ENCODE measurements at regions not wholly inside any gene's neighbourhood (a gene's known extent, or its start where the extent isn't known, plus 50 kb on each side); places are given as distances from the start of the nearest gene placed in this dataset.

DNA sequence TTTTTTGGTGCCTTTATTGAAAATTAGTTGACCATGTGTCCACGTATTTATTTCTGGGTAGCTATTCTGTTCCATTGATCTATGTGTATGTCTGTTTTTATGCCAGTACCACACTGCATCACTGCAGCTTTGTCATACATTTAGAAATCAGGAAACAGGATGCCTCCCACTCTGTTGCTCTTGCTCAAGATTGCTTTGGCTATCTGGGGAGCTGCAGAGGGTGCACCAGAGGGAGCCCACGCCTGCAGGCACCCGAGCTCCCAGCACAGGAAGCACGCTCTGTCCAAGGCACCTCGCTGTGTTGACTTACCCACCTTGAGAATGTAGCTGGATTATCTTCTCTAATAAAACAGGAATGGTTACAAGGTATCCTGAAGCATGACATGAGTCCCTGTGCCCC, 301.7 kb downstream of the TCERG1L start:
- Mint-ChIP-seq H3K4me1 (ENCODE audit: insufficient read depth, unreplicated experiment) (no peaks in the 10 kb centered on the region), H3K27ac (ENCODE audit: low read depth, unreplicated experiment) (no peak overlapping the region), H3K9me3 (ENCODE audit: unreplicated experiment) (peaks cover 16% of the 10 kb centered on the region), H3K4me3 (ENCODE audit: unreplicated experiment) (no peak overlapping the region), H3K27me3 (ENCODE audit: insufficient read depth, unreplicated experiment) (no peaks in the 10 kb centered on the region), H3K36me3 (ENCODE audit: insufficient read depth, unreplicated experiment) (no peaks in the 10 kb centered on the region)
- BruUV-seq (replicated peaks) = no TSS peak
- intact Hi-C loops (cut with micrococcal nuclease) = no loop called here
- ChIA-PET CTCF (interaction anchor here (0.5 kb wide), 1 partner anchor 124 kb away, joined by 3 read pairs; no protein-coding TSS in a partner anchor), POLR2A (no interaction called here)
- TF ChIP-seq, protein P1, sequence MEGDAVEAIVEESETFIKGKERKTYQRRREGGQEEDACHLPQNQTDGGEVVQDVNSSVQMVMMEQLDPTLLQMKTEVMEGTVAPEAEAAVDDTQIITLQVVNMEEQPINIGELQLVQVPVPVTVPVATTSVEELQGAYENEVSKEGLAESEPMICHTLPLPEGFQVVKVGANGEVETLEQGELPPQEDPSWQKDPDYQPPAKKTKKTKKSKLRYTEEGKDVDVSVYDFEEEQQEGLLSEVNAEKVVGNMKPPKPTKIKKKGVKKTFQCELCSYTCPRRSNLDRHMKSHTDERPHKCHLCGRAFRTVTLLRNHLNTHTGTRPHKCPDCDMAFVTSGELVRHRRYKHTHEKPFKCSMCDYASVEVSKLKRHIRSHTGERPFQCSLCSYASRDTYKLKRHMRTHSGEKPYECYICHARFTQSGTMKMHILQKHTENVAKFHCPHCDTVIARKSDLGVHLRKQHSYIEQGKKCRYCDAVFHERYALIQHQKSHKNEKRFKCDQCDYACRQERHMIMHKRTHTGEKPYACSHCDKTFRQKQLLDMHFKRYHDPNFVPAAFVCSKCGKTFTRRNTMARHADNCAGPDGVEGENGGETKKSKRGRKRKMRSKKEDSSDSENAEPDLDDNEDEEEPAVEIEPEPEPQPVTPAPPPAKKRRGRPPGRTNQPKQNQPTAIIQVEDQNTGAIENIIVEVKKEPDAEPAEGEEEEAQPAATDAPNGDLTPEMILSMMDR (IDR thresholded peaks at IDR 0.05; ENCODE audit: unreplicated experiment) = no peak
- no peak for DNase-seq (ENCODE audit: unreplicated experiment)

DNA sequence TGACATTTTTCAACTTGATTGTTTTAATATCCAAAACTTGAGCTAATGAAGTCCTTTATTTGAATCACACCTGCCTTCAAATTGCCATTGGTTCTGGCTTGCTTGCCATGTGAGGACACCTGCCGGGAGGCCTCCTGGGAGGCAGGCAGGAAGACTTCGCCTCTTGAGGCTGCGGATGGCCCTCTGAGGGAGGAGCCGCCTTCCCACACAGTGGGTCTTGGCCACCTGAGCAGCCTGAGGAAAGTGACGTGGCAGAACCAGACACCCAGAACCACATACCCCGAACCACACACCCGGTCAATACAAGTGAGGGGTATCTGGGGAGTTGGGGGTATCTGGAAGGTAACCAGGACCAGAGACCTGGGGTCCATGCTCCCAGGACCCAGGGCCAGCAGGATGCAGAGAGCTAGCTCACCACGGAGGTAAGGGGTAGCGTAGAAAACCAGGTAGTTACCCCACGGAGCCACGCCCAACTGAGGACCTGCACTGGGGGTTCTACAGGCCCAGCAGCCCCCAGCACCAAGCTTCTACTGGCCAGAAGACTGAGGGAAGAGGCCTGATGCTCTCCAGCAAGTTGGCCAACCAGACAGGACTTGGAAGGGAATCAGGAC, 300.5 kb downstream of the TCERG1L start:
- BruUV-seq (replicated peaks) = no TSS peak
- intact Hi-C loops (cut with micrococcal nuclease) = no loop called here
- no peaks in the 10 kb centered on the region for H3K36me3 Mint-ChIP-seq (ENCODE audit: insufficient read depth, unreplicated experiment)
- no peak overlapping the region for H3K27ac Mint-ChIP-seq (ENCODE audit: low read depth, unreplicated experiment)
- no peak for DNase-seq (ENCODE audit: unreplicated experiment)
- ChIA-PET POLR2A (no interaction called here), CTCF (no interaction called here)
- no peaks in the 10 kb centered on the region for H3K4me1 Mint-ChIP-seq (ENCODE audit: insufficient read depth, unreplicated experiment)
- no peak overlapping the region for H3K4me3 Mint-ChIP-seq (ENCODE audit: unreplicated experiment)
- TF ChIP-seq, protein P1 (IDR thresholded peaks at IDR 0.05; ENCODE audit: unreplicated experiment) = no peak
- H3K27me3 Mint-ChIP-seq (ENCODE audit: insufficient read depth, unreplicated experiment) = no peaks in the 10 kb centered on the region
- peaks cover 23% of the 10 kb centered on the region for H3K9me3 Mint-ChIP-seq (ENCODE audit: unreplicated experiment)

DNA sequence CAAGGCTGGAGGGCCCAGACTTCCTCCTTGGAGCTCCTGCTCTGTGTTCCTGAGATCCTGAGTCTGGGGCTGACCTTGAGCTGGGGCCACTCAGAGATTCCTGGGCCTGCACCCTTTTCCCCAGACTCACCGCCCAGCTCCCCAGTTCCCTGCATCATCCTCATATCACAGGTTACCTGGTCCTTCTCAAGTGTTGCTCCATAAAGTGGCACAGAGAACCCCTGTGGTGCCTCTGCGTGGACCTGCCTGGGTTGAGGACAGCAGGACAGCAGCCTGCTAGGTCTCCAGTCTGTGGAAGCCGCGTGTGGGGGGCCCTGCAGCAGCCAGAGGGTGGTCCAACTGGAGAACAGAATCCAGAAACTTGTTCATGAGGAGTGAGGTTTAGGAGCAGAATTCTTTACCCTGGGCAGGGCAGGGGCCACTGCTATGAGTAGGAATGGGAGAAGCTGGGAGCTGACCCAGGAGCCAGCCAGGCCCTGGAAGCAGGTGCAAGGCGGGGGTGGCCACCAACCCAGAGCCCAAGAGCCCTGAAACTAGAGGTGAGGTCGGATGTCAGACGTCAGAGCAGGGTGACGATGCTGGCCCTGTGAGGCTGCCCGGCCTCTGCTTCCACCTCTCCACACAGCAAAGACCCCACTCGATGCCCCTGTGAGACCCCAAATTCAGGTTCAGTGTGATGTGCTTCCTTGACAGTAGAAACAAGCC, 299.4 kb downstream of the TCERG1L start:
- ChIA-PET CTCF (no interaction called here), POLR2A (no interaction called here)
- H3K9me3 Mint-ChIP-seq (ENCODE audit: unreplicated experiment) = peaks cover 23% of the 10 kb centered on the region
- BruUV-seq (replicated peaks) = no TSS peak
- no peak for DNase-seq (ENCODE audit: unreplicated experiment)
- intact Hi-C loops (cut with micrococcal nuclease) = no loop called here
- H3K36me3 Mint-ChIP-seq (ENCODE audit: insufficient read depth, unreplicated experiment) = no peaks in the 10 kb centered on the region
- H3K4me3 Mint-ChIP-seq (ENCODE audit: unreplicated experiment) = no peak overlapping the region
- TF ChIP-seq, protein P1 (IDR thresholded peaks at IDR 0.05; ENCODE audit: unreplicated experiment) = no peak
- no peaks in the 10 kb centered on the region for H3K4me1 Mint-ChIP-seq (ENCODE audit: insufficient read depth, unreplicated experiment)
- H3K27me3 Mint-ChIP-seq (ENCODE audit: insufficient read depth, unreplicated experiment) = no peaks in the 10 kb centered on the region
- H3K27ac Mint-ChIP-seq (ENCODE audit: low read depth, unreplicated experiment) = no peak overlapping the region

DNA sequence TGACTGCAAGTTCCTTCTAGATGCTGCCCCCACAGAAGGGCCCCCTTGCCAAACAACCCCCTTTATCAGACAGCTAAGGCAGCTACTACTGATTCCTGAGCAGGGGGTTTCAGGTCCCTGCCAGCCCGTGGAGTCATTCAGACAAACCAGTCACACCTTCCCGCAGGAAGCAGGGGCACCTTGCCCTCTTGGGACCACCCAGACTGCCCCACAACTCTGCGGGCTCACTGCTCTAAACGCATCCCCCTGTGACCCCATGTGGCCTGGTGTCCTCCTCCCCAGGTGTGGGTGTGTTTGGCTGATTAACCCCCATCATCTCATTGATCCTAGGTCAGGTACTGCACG, 298.9 kb downstream of the TCERG1L start:
- ChIA-PET CTCF (interaction anchor here (0.7 kb wide), 1 partner anchor 136 kb away, joined by 3 read pairs; no protein-coding TSS in a partner anchor), POLR2A (no interaction called here)
- no peaks in the 10 kb centered on the region for H3K36me3 Mint-ChIP-seq (ENCODE audit: insufficient read depth, unreplicated experiment)
- no peak for DNase-seq (ENCODE audit: unreplicated experiment)
- no peaks in the 10 kb centered on the region for H3K4me1 Mint-ChIP-seq (ENCODE audit: insufficient read depth, unreplicated experiment)
- no peak overlapping the region for H3K27ac Mint-ChIP-seq (ENCODE audit: low read depth, unreplicated experiment)
- peaks cover 18% of the 10 kb centered on the region for H3K9me3 Mint-ChIP-seq (ENCODE audit: unreplicated experiment)
- no peaks in the 10 kb centered on the region for H3K27me3 Mint-ChIP-seq (ENCODE audit: insufficient read depth, unreplicated experiment)
- H3K4me3 Mint-ChIP-seq (ENCODE audit: unreplicated experiment) = no peak overlapping the region
- TF ChIP-seq, protein P1 (IDR thresholded peaks at IDR 0.05; ENCODE audit: unreplicated experiment) = no peak
- intact Hi-C loops (cut with micrococcal nuclease) = no loop called here
- no TSS peak for BruUV-seq (replicated peaks)

All from MCF 10A (cell line).